ENCODE measurements at regions not wholly inside any gene's neighbourhood (a gene's known extent, or its start where the extent isn't known, plus 50 kb on each side); places are given as distances from the start of the nearest gene placed in this dataset.

GRCh38 chr5:136622747-136623146 lies 257.4 kb upstream of the TRPC7 start:
- POLR2A ChIA-PET = no interaction called here
- H3K27ac ChIP-seq (ENCODE audit: low read depth in 2 of 2, low read length in 1 of 2) = no peak overlapping the region
- H3K9me3 ChIP-seq = no peaks in the 10 kb centered on the region
- H3K4me3 ChIP-seq (ENCODE audit: low read depth in 2 of 2, low read length in 1 of 2) = no peak overlapping the region
- H3K79me2 ChIP-seq (ENCODE audit: insufficient read depth) = no peaks in the 10 kb centered on the region
- H3K4me2 ChIP-seq = no peak overlapping the region
- H2AFZ ChIP-seq (ENCODE audit: low read depth) = no peak overlapping the region
- no peaks in the 10 kb centered on the region for H3K9me2 ChIP-seq
- no peaks in the 10 kb centered on the region; a peak in 1 of 4 replicates for H3K4me1 ChIP-seq (ENCODE audit: control insufficient read depth in 1 of 2, insufficient read depth in 2 of 2, low read depth in 1 of 2, low read length in 1 of 2)
- H3F3A ChIP-seq (replicated peaks; ENCODE audit: insufficient read depth) = peaks cover 12% of the 10 kb centered on the region
- DNase-seq = no peak
- CTCF ChIA-PET = interaction anchor here (1.1 to 1.5 kb wide), 3 partner anchors 14 to 350 kb away, joined by 3 to 4 read pairs (median 3); no protein-coding TSS in a partner anchor
- no peaks in the 10 kb centered on the region for H3K27me3 ChIP-seq (ENCODE audit: insufficient read depth)
- no peaks in the 10 kb centered on the region for H3K36me3 ChIP-seq (replicated peaks in 1 of 2; ENCODE audit: control insufficient read depth in 1 of 2, insufficient read depth in 2 of 2, low read length in 1 of 2)
- no peak overlapping the region for H3K9ac ChIP-seq
- TF ChIP-seq NFIC (IDR thresholded peaks at IDR 0.05; ENCODE audit: borderline replicate concordance) = peak; percentile 21; the same call in 1 of the 2 replicates
- TF ChIP-seq FOXM1 (IDR thresholded peaks at IDR 0.05; ENCODE audit: low read depth) = no peak
- H4K20me1 ChIP-seq (ENCODE audit: insufficient read depth) = no peaks in the 10 kb centered on the region

- H3K4me1 ChIP-seq (ENCODE audit: control insufficient read depth in 1 of 2, insufficient read depth in 2 of 2, low read depth in 1 of 2, low read length in 1 of 2) = no peaks in the 10 kb centered on the region; a peak in 1 of 4 replicates
- no peaks in the 10 kb centered on the region for H3K9me2 ChIP-seq
- DNase-seq = no peak
- TF ChIP-seq GATA2 (CRISPR knock-in tag; IDR thresholded peaks at IDR 0.05) = no peak
- no peak for TF ChIP-seq EP300 (IDR thresholded peaks at IDR 0.05; ENCODE audit: borderline replicate concordance in 1 of 2, low read depth in 1 of 2, low read length in 1 of 2)
- TF ChIP-seq ELF1 (IDR thresholded peaks at IDR 0.05) = no peak
- TF ChIP-seq RAD21 (IDR thresholded peaks at IDR 0.05; ENCODE audit: low read length) = no peak
- TF ChIP-seq TCF12 (IDR thresholded peaks at IDR 0.05) = no peak
- TF ChIP-seq USF2 (IDR thresholded peaks at IDR 0.05; ENCODE audit: borderline replicate concordance, low read depth, low read length) = no peak
- TF ChIP-seq RCOR1 (IDR thresholded peaks at IDR 0.05; ENCODE audit: low read length) = no peak
- no peak for TF ChIP-seq REST (IDR thresholded peaks at IDR 0.05; ENCODE audit: low read depth, low read length)
- TF ChIP-seq PBX3 (IDR thresholded peaks at IDR 0.05) = no peak
- TF ChIP-seq TEAD4 (IDR thresholded peaks at IDR 0.05; ENCODE audit: borderline replicate concordance, insufficient read depth) = no peak
- no peak for TF ChIP-seq CHD2 (IDR thresholded peaks at IDR 0.05; ENCODE audit: low read length, partially characterized antibody)
- ChIA-PET CTCF (interaction anchor here (1.2 to 1.5 kb wide), 2 partner anchors 13 to 41 kb away, joined by 3 to 4 read pairs; no protein-coding TSS in a partner anchor), POLR2A (no interaction called here)
- H3K27me3 ChIP-seq (ENCODE audit: insufficient read depth) = no peaks in the 10 kb centered on the region
- WGBS (ENCODE audit: low lambda C conversion rate) = 44% methylated on average over 3 of the region's 3 CpGs
- no peaks in the 10 kb centered on the region for H3K36me3 ChIP-seq (replicated peaks in 1 of 2; ENCODE audit: control insufficient read depth in 1 of 2, insufficient read depth in 2 of 2, low read length in 1 of 2)
- no peak overlapping the region for H3K4me2 ChIP-seq
- peaks cover 12% of the 10 kb centered on the region for H3F3A ChIP-seq (replicated peaks; ENCODE audit: insufficient read depth)
- no peak overlapping the region for H3K27ac ChIP-seq (ENCODE audit: low read depth in 2 of 2, low read length in 1 of 2)
- H3K79me2 ChIP-seq (ENCODE audit: insufficient read depth) = no peaks in the 10 kb centered on the region
- H2AFZ ChIP-seq (ENCODE audit: low read depth) = no peak overlapping the region
- no peak overlapping the region for H3K4me3 ChIP-seq (ENCODE audit: low read depth in 2 of 2, low read length in 1 of 2)
- no peaks in the 10 kb centered on the region for H3K9me3 ChIP-seq
- no peaks in the 10 kb centered on the region for H4K20me1 ChIP-seq (ENCODE audit: insufficient read depth)
- no peak overlapping the region for H3K9ac ChIP-seq
These were observed 256.4 kb upstream of the TRPC7 start for GRCh38 chr5:136621743-136622142.

Data from SK-N-SH (cell line).